ENCODE measurements at regions not wholly inside any gene's neighbourhood (a gene's known extent, or its start where the extent isn't known, plus 50 kb on each side); places are given as distances from the start of the nearest gene placed in this dataset.
"Not testable (repeated sequence)": the region's sequence is repeated elsewhere in the genome, so short reads cannot be mapped to it uniquely, and the experiment has no call there.

- no peak for TF ChIP-seq CTCF (IDR thresholded peaks at IDR 0.05)
- no peak overlapping the region for H3K4me3 ChIP-seq
- no peak overlapping the region for H3K27ac ChIP-seq
- no peaks in the 10 kb centered on the region for H3K9me3 ChIP-seq
- H3K4me1 ChIP-seq: no peaks in the 10 kb centered on the region
- intact Hi-C loops (cut with DNase I): no loop called here
- ATAC-seq: no peak
- no peak for DNase-seq
- H3K36me3 ChIP-seq: no peaks in the 10 kb centered on the region
- H3K27me3 ChIP-seq: no peaks in the 10 kb centered on the region
These were observed 716.6 kb downstream of the KLHL13 start for GRCh38 chrX:117400005-117400404.

- Histone ChIP-seq H3K36me3 (no peaks in the 10 kb centered on the region), H3K4me3 (no peak overlapping the region), H3K27ac (no peak overlapping the region), H3K4me1 (no peaks in the 10 kb centered on the region), H3K9me3 (no peaks in the 10 kb centered on the region), H3K27me3 (no peaks in the 10 kb centered on the region)
- DNase-seq: no peak
- no peak for ATAC-seq
- no peak for TF ChIP-seq CTCF (IDR thresholded peaks at IDR 0.05)
- intact Hi-C loops (cut with DNase I): no loop called here
These were observed 718.8 kb downstream of the KLHL13 start for GRCh38 chrX:117397844-117398243.

GRCh38 chrX:117394506-117395070, 722.0 kb downstream of the KLHL13 start:
- H3K4me1 ChIP-seq; intact Hi-C loops (cut with DNase I): not testable (repeated sequence)

GRCh38 chrX:117392360-117392759, 724.2 kb downstream of the KLHL13 start:
- ATAC-seq; H3K9me3 ChIP-seq; H3K27me3 ChIP-seq; DNase-seq; H3K36me3 ChIP-seq; intact Hi-C loops (cut with DNase I); H3K27ac ChIP-seq; H3K4me1 ChIP-seq; H3K4me3 ChIP-seq: not testable (repeated sequence)

More at GRCh38 chrX:117394506-117395070, 722.0 kb downstream of the KLHL13 start:
- not testable (repeated sequence) for H3K36me3 ChIP-seq, H3K27me3 ChIP-seq, H3K9me3 ChIP-seq, ATAC-seq, H3K27ac ChIP-seq, DNase-seq, H3K4me3 ChIP-seq

- no peak for ATAC-seq
- H3K4me3 ChIP-seq: no peak overlapping the region
- no peaks in the 10 kb centered on the region for H3K9me3 ChIP-seq
- no peaks in the 10 kb centered on the region for H3K27me3 ChIP-seq
- H3K36me3 ChIP-seq: no peaks in the 10 kb centered on the region
- TF ChIP-seq CTCF (IDR thresholded peaks at IDR 0.05): no peak
- no peaks in the 10 kb centered on the region for H3K4me1 ChIP-seq
- intact Hi-C loops (cut with DNase I): no loop called here
- DNase-seq: no peak
- H3K27ac ChIP-seq: no peak overlapping the region
These were observed 740.1 kb downstream of the KLHL13 start for GRCh38 chrX:117376460-117376859.

GRCh38 chrX:117335209-117335608, 781.4 kb downstream of the KLHL13 start:
- Histone ChIP-seq H3K27ac (no peak overlapping the region), H3K27me3 (no peaks in the 10 kb centered on the region), H3K4me1 (no peaks in the 10 kb centered on the region), H3K36me3 (no peaks in the 10 kb centered on the region), H3K9me3 (no peaks in the 10 kb centered on the region), H3K4me3 (no peak overlapping the region)
- intact Hi-C loops (cut with DNase I): no loop called here
- DNase-seq: no peak
- no peak for ATAC-seq
- no peak for TF ChIP-seq CTCF (IDR thresholded peaks at IDR 0.05)

GRCh38 chrX:117327373-117327772, 789.2 kb downstream of the KLHL13 start:
- intact Hi-C loops (cut with DNase I): no loop called here

More at GRCh38 chrX:117327373-117327772, 789.2 kb downstream of the KLHL13 start:
- H3K9me3 ChIP-seq: no peaks in the 10 kb centered on the region
- H3K4me3 ChIP-seq: no peak overlapping the region
- ATAC-seq: no peak
- DNase-seq: no peak
- no peak for TF ChIP-seq CTCF (IDR thresholded peaks at IDR 0.05)
- H3K36me3 ChIP-seq: no peaks in the 10 kb centered on the region
- no peak overlapping the region for H3K27ac ChIP-seq
- no peaks in the 10 kb centered on the region for H3K27me3 ChIP-seq
- H3K4me1 ChIP-seq: no peaks in the 10 kb centered on the region
